ENCODE measurements at regions not wholly inside any gene's neighbourhood (a gene's known extent, or its start where the extent isn't known, plus 50 kb on each side); places are given as distances from the start of the nearest gene placed in this dataset.
"Not testable (repeated sequence)": the region's sequence is repeated elsewhere in the genome, so short reads cannot be mapped to it uniquely, and the experiment has no call there.

- no peak for DNase-seq
These were observed 207.0 kb upstream of the ACO1 start for GRCh38 chr9:32177396-32177795.

- DNase-seq, result no peak
These were observed 203.8 kb upstream of the ACO1 start for GRCh38 chr9:32180597-32180996.

GRCh38 chr9:32200241-32200640 is 184.2 kb upstream of the ACO1 start:
- DNase-seq, result no peak

- no peak for DNase-seq
These were observed 183.5 kb upstream of the ACO1 start for GRCh38 chr9:32200896-32201295.

GRCh38 chr9:32209164-32209563 is 175.3 kb upstream of the ACO1 start:
- not testable (repeated sequence) for DNase-seq

GRCh38 chr9:32218100-32218767 is 166.2 kb upstream of the ACO1 start:
- no peak for DNase-seq

- DNase-seq, result no peak
These were observed 163.7 kb upstream of the ACO1 start for GRCh38 chr9:32220750-32221149.

DNA sequence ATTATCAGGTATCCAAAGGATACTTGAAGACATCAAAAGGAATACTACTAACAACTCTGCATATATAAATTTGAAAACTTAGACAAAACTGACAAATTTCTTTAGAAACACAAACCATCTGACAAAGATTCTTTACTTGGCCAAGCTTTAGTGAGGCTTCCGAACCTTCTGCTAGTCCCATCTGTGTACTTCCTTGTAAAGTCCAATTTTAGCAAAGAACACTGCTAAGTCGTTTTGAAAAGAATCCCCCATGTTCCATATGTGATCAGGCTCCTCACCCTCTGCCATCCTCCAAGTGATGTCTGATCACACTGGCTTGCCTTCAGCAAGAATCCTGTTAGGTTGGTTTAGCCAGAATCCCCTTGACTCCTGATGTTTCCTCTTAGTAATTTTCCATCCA is 150.0 kb upstream of the ACO1 start:
- no peak for DNase-seq

DNA sequence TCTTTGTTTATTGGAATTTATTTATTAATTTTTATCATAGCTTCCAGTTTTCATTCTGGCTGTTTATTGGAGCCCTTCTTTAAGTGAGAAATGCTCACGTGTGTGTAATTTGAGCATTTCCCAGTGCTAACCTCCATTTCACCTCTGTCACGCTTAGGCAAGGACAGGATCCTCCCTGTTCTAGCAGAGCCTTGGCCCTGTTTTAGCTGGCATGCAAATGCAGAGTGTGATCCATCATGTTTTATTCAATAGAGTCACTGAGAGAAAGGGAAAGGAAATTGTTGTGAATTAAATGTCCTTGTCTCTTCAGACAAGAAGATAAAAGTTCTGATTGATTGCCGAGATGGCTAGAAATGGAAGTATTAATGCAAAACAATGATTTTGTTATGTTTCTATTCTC is 137.3 kb upstream of the ACO1 start:
- no peak for DNase-seq

GRCh38 chr9:32248189-32248712 is 136.2 kb upstream of the ACO1 start:
- no peak for DNase-seq

DNA sequence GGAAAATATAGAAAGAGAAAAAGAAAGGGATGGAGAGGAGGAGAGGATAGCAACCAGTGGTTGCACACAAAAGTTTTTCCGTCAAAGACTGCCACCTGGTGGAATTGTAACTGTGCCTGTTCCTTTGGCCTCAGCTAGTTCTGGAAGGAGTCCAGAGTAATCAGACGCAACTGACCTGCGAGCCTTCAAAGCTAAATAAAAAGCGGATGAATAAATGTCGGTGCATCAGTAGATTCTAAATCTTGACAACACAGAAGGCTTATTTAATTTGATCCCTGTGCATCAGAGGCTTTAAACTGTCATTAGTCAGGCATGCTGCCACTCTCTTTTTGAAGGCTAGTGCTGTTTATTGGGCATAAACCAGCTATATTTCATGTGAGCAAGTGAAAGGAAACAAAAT is 132.9 kb upstream of the ACO1 start:
- no peak for DNase-seq

DNA sequence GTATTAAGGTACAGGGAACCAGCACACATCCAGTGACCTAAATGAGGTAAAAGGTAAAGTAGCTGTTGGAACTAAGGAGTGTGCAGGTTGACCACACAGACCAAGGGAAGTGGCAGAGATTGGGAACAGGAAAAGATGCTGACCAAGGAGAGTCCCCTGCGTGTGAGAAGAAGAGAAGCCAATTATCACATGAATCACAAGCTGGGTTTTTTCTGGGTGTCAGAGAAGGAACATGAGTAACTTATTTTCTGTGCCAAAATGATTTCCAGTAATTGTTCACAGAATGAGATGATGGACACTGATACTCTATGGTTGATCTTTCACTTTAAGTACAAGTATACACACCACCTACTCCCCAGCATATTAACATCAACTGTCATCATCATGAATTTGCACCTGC is 130.7 kb upstream of the ACO1 start:
- DNase-seq, result no peak

DNA sequence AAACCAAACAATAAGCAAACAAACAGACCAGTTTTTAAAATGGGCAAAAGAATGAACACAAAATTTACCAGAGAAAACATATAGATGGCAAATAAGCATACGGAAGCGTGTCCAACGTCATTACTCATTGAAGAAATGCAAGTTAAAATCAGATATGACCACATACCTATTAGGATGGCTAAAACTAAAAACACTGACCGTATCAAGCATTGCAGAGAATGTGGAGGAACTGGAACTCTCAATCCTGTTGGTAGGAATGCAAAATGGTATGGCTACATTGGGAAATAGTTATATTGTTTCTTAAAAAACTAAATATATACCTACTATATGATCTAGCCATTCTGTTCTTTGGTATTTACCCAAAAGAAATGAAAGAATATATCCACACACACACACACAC is 129.4 kb upstream of the ACO1 start:
- no peak for DNase-seq

DNA sequence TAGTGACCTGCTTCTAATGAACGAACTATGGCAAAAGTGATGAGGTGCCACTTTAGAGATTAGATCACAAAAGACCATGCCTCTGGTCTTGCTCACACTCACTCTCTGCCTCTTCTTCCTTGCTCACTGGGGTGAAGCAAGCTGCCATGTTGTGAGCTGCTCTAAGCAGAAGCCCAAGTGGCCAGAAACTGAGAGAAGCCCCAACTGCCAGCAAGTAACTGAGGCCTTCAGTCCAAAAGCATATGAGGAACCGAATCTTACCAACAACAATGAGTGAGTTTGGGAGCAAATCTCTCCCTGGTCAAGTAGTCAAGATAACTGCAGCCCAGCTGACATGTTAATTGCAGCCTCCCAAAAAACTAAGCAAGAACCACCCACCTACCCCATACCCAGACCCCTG is 126.0 kb upstream of the ACO1 start:
- DNase-seq, result no peak

GRCh38 chr9:32260151-32260862 is 124.1 kb upstream of the ACO1 start:
- no peak for DNase-seq

GRCh38 chr9:32264170-32264864 is 120.1 kb upstream of the ACO1 start:
- no peak for DNase-seq

- DNase-seq, result no peak
These were observed 119.4 kb upstream of the ACO1 start for GRCh38 chr9:32265037-32265436.

DNA sequence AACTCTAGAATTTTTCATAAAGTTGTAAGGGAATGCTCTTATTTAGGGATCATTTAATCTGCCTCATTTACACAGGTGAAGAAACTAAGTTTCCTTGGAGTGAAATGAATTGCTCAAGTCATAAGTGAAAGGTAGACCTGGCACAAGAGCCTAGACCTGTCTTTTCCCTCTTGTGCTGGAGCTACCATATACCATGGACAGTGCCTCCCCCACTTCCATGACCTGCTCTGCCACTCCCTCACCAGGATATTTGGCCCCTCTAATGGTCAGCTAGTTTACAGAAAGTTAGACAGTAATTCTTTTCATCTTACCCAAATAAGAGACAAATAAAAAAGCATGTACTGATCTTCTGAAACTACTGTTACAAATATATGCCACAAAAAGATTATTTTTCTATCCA is 105.5 kb upstream of the ACO1 start:
- DNase-seq, result no peak

DNA sequence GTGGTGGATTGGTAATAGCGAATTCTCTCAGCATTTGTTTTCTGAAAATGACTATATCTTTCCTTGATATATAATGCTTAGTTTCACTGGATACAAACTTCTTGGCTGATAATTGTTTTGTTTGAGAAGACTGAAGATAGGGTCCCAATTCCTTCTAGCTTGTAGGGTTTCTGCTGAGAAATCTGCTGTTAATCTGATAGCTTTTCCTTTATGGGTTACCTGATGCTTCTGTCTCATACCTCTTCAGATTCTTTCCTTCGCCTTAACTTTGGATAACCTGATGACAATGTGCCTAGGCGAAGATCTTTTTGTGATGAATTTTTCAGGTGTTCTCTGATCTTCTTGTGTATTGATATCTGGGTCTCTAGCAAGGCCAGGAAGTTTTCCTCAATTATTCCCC is 94.7 kb upstream of the ACO1 start:
- DNase-seq, result no peak

DNA sequence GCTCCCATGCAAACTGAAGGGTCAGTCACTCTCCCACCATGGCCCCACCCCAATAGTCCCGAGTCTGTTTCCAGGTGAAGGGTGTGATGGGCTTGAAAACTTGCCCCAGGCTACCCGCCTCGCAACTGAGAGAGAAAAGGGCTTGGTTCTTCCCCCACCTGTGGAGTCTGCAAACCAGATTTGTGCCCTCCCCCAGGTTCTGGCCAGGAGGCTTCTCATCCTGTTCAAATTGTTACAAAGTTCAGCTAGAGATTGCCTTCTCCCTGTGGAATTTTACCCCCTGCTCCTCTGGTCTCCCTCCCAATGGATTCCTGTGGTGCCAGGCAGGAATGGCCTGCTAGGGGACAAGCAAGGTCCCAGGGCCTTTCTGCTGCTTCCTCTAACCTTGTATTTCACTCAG is 93.1 kb upstream of the ACO1 start:
- DNase-seq, result no peak

DNA sequence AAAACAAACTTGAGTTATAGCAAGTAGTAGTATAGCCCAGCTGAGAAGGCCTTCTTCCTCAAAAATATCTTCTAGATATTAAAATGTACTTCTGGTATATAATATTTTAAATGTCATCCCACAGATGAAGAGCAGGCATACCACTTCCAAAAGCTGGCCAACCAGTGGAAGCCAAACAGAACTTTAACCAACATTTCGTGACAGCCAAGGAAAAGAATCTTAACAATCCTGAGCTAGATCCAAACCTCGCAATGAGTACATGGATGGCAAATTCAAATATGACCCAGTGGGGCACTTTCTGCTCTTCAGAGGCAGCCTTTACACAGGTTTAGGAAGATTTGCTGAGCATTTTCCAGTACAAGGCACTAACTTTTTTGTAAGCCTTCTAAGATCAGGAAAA is 91.8 kb upstream of the ACO1 start:
- no peak for DNase-seq

DNA sequence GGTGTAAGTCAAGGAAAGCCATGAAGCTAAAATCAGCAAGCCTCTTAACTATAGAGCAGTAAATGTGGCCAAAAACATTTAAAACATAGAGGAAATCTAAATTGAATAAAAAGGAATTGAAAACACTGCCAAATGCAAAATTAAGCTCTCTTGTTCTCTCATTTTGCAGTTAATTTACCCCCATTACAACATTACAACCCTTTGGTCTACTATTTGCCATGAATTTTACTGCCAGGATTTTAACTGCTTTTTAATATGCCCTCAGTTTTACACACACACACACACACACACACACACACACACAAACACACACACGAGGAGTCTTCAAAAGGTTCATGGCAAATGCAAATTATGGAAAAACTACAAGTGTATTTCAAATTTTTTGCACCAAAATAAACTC is 91.4 kb upstream of the ACO1 start:
- DNase-seq, result no peak

DNA sequence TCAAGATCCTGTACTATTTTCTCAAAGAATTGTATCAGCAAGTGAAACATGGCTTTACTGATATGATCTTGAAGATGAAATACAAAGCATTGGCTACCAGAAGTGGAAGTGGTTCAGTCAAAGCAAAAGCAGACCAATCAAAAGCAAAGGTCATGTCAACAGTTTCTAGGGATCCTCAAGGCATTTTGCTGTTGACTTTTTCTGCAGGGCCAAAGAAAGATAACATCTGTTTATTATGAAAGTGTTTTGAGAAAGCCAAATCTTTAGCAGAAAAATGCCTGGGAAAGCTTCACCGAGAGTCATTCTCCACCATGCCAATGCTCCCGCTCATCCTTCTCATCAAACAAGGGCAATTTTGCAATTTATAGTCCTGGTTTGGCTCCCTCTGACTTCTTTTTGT is 90.3 kb upstream of the ACO1 start:
- no peak for DNase-seq

GRCh38 chr9:32300373-32300772 is 84.1 kb upstream of the ACO1 start:
- DNase-seq, result no peak
